ENCODE measurements at regions not wholly inside any gene's neighbourhood (a gene's known extent, or its start where the extent isn't known, plus 50 kb on each side); places are given as distances from the start of the nearest gene placed in this dataset.

DNA sequence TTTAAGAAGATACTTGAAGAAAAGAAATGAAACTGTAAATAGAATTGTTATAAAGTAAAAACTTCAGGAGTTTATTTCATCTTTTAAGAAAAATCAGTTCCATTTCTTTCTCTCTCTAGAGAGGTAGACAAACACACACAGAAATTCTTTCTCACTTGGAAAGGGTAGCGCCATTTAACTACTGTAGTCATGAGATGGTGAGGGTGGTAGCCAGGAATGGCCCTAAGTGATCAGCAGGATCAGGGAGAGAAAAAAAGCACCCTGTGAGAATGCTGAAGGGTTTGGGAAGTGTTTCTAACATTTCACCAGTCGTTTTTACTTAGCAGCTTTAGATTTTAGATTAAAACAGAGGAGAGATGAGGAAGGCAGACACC lies 205.7 kb upstream of the RUNX1 start (continued):
- TF ChIP-seq, protein P1, sequence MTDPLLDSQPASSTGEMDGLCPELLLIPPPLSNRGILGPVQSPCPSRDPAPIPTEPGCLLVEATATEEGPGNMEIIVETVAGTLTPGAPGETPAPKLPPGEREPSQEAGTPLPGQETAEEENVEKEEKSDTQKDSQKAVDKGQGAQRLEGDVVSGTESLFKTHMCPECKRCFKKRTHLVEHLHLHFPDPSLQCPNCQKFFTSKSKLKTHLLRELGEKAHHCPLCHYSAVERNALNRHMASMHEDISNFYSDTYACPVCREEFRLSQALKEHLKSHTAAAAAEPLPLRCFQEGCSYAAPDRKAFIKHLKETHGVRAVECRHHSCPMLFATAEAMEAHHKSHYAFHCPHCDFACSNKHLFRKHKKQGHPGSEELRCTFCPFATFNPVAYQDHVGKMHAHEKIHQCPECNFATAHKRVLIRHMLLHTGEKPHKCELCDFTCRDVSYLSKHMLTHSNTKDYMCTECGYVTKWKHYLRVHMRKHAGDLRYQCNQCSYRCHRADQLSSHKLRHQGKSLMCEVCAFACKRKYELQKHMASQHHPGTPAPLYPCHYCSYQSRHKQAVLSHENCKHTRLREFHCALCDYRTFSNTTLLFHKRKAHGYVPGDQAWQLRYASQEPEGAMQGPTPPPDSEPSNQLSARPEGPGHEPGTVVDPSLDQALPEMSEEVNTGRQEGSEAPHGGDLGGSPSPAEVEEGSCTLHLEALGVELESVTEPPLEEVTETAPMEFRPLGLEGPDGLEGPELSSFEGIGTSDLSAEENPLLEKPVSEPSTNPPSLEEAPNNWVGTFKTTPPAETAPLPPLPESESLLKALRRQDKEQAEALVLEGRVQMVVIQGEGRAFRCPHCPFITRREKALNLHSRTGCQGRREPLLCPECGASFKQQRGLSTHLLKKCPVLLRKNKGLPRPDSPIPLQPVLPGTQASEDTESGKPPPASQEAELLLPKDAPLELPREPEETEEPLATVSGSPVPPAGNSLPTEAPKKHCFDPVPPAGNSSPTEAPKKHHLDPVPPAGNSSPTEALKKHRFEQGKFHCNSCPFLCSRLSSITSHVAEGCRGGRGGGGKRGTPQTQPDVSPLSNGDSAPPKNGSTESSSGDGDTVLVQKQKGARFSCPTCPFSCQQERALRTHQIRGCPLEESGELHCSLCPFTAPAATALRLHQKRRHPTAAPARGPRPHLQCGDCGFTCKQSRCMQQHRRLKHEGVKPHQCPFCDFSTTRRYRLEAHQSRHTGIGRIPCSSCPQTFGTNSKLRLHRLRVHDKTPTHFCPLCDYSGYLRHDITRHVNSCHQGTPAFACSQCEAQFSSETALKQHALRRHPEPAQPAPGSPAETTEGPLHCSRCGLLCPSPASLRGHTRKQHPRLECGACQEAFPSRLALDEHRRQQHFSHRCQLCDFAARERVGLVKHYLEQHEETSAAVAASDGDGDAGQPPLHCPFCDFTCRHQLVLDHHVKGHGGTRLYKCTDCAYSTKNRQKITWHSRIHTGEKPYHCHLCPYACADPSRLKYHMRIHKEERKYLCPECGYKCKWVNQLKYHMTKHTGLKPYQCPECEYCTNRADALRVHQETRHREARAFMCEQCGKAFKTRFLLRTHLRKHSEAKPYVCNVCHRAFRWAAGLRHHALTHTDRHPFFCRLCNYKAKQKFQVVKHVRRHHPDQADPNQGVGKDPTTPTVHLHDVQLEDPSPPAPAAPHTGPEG (CRISPR knock-in tag; IDR thresholded peaks at IDR 0.05) = no peak
- TF ChIP-seq, protein P2, sequence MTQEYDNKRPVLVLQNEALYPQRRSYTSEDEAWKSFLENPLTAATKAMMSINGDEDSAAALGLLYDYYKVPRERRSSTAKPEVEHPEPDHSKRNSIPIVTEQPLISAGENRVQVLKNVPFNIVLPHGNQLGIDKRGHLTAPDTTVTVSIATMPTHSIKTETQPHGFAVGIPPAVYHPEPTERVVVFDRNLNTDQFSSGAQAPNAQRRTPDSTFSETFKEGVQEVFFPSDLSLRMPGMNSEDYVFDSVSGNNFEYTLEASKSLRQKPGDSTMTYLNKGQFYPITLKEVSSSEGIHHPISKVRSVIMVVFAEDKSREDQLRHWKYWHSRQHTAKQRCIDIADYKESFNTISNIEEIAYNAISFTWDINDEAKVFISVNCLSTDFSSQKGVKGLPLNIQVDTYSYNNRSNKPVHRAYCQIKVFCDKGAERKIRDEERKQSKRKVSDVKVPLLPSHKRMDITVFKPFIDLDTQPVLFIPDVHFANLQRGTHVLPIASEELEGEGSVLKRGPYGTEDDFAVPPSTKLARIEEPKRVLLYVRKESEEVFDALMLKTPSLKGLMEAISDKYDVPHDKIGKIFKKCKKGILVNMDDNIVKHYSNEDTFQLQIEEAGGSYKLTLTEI (CRISPR knock-in tag; conservative IDR thresholded peaks at IDR 0.05) = no peak
- no peak for TF ChIP-seq ZNF737 (CRISPR knock-in tag; IDR thresholded peaks at IDR 0.05; ENCODE audit: borderline replicate concordance)
- TF ChIP-seq AGO1 (IDR thresholded peaks at IDR 0.05; ENCODE audit: low read depth, low read length, poor library complexity, severe bottlenecking) = no peak
- TF ChIP-seq SALL1 (CRISPR knock-in tag; IDR thresholded peaks at IDR 0.05) = no peak
- TF ChIP-seq ELF4 (CRISPR knock-in tag; IDR thresholded peaks at IDR 0.05; ENCODE audit: borderline replicate concordance) = no peak

Measured in HepG2 (cell line).